HG02870 (cell line): ENCODE measurements at regions not wholly inside any gene's neighbourhood (a gene's known extent, or its start where the extent isn't known, plus 50 kb on each side); places are given as distances from the start of the nearest gene placed in this dataset.
A peak's percentile ranks its signal among the peaks of the same experiment; 100 is the strongest.

Experiments
- ATAC-seq: cut with Tn5 transposase; IDR thresholded peaks from one replicate; pipeline ENCODE4 v1.9.1; 2021; ENCODE audit warnings: mild to moderate bottlenecking, moderate library complexity; ENCODE audit not compliant: unreplicated experiment

- no peak for ATAC-seq
These were observed 60.3 kb upstream of the RIPPLY2 start for GRCh38 chr6:83792846-83793245.

GRCh38 chr6:83781506-83781905, 71.7 kb upstream of the RIPPLY2 start:
- ATAC-seq, result no peak

GRCh38 chr6:83770910-83771309, 62.0 kb upstream of the SNAP91 start:
- ATAC-seq, result peak; percentile 85

GRCh38 chr6:83769413-83769812, 60.5 kb upstream of the SNAP91 start:
- ATAC-seq, result no peak

- no peak for ATAC-seq
These were observed 58.1 kb upstream of the SNAP91 start for GRCh38 chr6:83767033-83767432.
